ENCODE measurements at regions not wholly inside any gene's neighbourhood (a gene's known extent, or its start where the extent isn't known, plus 50 kb on each side); places are given as distances from the start of the nearest gene placed in this dataset. TPM values are rescaled to one million over a fixed set of nuclear protein-coding genes. Genes with fewer than 3 reads are reported as not detected.

Small RNAs in the stretch of these regions (small RNA-seq; reads per million reads assigned to genes)
- gene MTCO3P27 (ENCODE audit: low replicate concordance) (not detected), gene MTND4LP31 (ENCODE audit: low replicate concordance) (not detected)

All from skin of body (tissue), 1 donor.